GM19238 (cell line): ENCODE measurements at regions not wholly inside any gene's neighbourhood (a gene's known extent, or its start where the extent isn't known, plus 50 kb on each side); places are given as distances from the start of the nearest gene placed in this dataset.

ENCODE experiments used
- DNase-seq: peaks from one replicate; pipeline ENCODE4 v3.0.0; 2011; ENCODE audit warnings: low spot score; ENCODE audit not compliant: insufficient read length

- DNase-seq: no peak
Measured at GRCh38 chr3:194988495-194989165, 282.3 kb downstream of the XXYLT1 start.

DNA sequence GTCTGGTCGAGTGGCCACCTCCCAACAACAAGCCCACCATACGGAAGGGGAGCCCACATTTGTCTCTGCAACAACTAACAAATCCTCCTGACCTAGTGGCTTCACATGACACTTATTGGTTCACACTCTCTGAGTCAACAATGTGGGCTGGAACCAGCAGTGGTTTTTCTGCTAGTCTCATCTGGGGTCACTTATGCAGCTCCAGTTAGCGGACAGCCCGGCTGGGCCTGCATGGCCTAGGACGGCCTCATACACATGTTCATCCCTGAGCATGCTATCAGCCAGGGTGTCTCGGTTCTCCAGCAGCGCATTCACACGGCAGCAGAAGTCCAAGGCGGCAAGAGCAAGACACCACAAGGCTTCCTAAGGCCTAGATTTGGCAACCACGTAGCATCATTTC lies 281.7 kb downstream of the XXYLT1 start:
- no peak for DNase-seq

- DNase-seq: no peak
Measured at GRCh38 chr3:194990454-194991337, 280.3 kb downstream of the XXYLT1 start.

DNA sequence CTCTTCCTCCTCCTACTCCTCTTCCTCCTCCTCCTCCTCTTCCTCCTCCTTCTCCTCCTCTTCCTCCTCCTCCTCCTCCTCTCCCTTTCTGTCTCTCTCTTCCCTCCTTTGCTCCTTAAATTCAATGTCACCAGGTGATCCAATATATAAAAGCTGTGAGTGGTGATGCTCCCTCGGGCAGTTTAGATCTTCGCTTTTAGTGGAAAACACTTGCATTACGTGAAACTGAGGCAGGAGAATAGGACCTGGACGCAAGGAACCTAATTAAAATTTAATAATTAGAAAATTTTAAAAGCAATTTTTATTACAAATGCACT lies 279.7 kb downstream of the XXYLT1 start:
- no peak for DNase-seq

DNA sequence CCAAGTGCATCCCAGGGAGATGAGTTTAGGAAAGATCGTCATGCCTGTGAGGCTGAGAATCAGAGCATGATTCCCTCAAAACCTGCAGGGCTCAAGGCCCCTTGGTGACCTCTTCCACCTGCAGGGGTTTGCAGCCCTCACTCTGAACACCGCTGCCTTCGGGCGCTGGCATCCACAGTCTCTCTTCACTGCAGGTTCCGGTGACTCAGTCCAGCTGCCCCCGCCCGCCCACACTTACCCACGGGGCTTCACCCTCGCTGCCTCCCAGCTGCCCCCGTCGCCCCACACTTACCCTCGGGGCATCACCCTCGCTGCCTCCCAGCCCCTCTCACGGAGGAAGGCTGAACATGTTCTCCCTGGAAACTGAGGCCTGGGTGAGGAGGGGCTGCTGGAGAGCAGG lies 277.1 kb downstream of the XXYLT1 start:
- no peak for DNase-seq

DNA sequence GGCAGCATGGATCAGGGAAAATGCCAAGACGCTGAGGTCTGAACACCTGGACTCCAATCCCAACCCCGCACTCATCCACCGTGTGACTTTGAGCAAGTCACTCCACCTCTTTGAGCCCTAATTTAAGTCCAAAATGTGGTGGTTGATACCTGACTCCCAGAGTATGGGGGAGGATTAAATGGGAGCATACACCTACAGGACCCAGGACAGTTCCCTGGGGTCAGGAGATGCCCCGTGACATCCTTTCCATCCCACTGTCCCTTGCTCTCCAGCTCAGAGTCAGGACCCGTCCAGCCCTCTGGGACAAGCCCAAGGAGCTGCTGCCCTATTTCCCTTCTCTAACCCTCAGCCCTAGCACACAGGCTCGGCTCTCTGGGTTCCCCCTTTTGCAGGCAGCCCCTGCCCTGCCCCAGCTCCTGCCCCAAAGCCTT lies 276.4 kb downstream of the XXYLT1 start:
- no peak for DNase-seq

GRCh38 chr3:194995334-194995733 lies 275.6 kb downstream of the XXYLT1 start:
- DNase-seq: no peak

DNA sequence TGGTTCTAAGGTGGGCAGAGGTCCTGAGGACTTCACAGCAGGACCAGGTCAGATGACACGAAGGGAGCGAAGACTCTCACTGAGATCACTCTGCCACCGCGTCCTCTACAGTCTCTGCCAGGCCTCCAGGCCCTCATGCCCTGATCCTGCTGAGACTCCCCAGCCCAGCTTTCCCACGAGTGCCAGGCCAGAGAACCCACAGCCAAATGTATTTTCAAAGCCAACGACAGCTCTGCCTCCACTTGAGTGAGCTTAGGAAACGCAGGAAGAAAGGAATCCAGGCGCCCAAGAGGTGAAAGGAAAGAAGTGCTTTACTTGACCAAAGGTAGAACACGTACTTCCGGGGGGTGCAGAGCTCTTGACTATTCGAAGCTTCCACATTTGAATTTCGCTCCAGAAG lies 275.0 kb downstream of the XXYLT1 start:
- DNase-seq: no peak

DNA sequence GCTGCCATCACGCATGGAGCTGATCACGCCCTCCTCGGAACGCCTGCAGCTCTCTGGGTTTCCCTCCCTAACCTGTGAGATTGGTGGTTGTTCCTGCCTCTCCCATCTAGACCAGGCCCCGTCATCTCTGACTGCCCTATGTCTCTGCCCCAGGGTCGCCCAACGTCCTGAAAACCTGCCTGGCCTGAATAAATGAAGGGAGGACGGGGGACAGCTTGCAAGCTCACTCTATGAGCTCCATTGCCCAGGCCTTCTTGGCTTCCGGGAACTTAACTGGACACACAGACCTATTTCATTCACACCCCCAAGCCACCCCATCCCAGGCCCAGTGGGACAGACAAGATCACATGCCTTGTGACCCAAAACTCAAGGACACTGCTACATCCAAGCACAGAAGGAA lies 274.2 kb downstream of the XXYLT1 start:
- no peak for DNase-seq

GRCh38 chr3:194998417-194998816 lies 272.5 kb downstream of the XXYLT1 start:
- no peak for DNase-seq

- DNase-seq: no peak
Measured at GRCh38 chr3:194998948-194999347, 272.0 kb downstream of the XXYLT1 start.

DNA sequence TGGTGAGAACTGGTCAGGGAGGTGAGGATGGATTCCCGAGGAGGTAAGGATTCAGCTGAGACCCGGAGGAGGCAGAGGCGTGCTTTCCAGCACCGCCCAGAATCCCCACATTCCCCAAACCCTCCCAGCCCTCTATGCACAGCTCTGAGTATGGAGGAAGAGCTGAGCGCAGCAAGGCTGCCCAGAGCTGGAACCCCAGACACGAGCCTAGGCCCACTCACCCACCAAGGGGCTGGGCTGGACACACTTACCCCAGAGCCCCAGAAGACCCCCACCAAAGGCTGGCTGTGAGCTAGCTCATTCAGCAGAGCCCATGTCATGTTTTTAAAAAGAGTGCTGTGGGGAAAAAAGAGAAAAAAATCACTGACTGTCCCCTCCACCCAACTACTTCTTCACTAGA lies 271.5 kb downstream of the XXYLT1 start:
- DNase-seq: no peak

DNA sequence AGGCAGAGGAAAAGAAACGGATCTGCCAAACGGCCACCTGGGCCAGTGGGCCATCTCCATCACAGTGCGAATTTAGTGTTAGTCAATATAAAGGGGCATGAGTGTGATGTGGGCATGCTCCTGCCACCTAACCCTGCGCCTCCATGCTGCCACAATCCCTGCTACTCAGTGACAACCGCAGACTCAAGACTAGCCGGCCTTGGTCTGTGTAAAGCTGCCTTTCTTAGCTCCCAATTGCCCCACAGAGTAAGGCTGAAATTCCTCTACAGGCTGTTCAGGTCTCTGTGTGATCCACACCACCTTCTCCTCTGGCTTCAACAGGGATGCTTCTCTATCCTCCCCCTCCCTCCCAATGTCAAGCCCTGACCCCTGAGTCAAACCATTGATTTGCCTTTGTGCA lies 269.7 kb downstream of the XXYLT1 start:
- no peak for DNase-seq

GRCh38 chr3:195001961-195002861 lies 268.7 kb downstream of the XXYLT1 start:
- peak; percentile 61 for DNase-seq

GRCh38 chr3:195003006-195003892 lies 267.7 kb downstream of the XXYLT1 start:
- no peak for DNase-seq

DNA sequence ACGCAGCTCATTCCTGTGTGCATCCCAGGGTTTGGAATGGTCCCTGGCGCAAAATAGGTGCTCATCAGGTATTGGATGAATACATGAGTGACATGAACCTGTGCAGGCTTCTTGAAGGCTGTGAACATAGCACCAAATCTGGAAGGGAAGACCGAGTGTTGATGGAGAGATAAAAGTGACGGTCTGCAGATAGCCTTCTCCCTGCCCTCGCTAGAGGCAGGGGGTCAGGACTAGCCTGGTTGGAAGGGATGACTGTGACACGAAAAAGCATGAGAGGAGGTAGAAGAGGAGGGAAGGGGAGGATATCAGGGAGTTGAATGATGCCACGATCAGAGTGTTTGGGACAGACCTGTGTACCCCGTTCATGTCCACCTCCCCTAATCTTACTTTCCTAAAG lies 267.1 kb downstream of the XXYLT1 start:
- no peak for DNase-seq

DNA sequence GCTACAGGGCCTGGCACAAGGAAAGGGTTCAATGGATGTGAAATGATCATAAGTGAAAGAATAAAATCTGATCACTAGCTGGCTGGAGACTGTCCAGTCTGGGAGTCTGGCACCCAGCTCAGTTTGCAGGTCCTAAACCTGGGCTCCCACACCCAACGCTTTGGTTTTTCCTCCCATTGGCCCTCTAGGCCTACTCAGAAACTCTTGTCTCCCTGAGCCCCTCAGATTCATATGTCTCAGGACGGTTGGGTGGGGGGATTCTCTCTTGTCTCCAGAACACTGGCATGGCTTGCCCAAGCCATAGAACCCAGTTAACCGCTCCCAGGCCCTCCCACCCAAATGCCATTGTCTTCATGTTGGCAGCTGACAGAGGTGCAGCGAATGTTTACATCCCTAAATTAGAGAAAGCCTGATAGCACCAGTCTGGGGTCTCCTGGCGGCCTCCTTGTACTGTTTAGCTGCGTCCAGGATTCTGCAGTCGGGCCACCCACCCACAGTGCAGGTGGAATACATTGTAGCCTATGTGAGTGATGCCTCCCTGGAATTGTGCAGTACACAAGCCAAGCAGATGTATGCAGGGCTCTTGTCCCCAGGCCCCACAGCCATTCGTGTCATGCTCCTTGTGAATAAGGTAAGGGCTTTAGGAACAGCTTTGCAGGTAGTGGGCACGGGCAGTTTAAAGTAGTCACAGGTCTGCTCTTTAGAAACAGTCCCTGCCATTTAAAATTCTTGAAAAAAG lies 266.3 kb downstream of the XXYLT1 start:
- DNase-seq: no peak

- DNase-seq: no peak
Measured at GRCh38 chr3:195005251-195005620, 265.7 kb downstream of the XXYLT1 start.

GRCh38 chr3:195005759-195006510 lies 265.0 kb downstream of the XXYLT1 start:
- no peak for DNase-seq

- DNase-seq: no peak
Measured at GRCh38 chr3:195007151-195007550, 263.8 kb downstream of the XXYLT1 start.
